DMS153 treated with DMSO at 0.1 percent for 48 hours (cell line): ENCODE measurements at regions not wholly inside any gene's neighbourhood (a gene's known extent, or its start where the extent isn't known, plus 50 kb on each side); places are given as distances from the start of the nearest gene placed in this dataset.

ENCODE experiments used
- DNase-seq: peaks from one replicate; lab custom pipeline; 2025; ENCODE audit not compliant: unreplicated experiment; lab: John Stamatoyannopoulos, UW

DNA sequence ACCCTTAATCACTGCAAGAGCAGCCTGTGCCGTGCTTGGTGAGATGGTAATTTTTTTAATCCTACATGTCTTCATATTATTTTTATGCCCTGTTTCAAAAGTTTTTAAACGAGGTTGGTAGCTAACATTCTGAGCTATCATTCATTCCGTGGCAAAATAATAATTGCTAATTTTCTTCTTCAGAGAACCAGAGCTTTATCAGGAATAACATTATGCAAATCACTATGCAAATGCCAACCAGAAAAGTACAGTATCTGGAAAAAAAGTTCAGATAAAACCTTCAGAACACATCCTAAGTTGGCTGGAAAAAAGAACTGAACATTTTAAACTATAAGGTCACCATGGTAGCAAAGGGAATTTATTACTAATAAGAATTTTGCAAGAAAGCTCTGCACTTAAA is 165.1 kb upstream of the NABP1 start:
- no peak for DNase-seq

DNA sequence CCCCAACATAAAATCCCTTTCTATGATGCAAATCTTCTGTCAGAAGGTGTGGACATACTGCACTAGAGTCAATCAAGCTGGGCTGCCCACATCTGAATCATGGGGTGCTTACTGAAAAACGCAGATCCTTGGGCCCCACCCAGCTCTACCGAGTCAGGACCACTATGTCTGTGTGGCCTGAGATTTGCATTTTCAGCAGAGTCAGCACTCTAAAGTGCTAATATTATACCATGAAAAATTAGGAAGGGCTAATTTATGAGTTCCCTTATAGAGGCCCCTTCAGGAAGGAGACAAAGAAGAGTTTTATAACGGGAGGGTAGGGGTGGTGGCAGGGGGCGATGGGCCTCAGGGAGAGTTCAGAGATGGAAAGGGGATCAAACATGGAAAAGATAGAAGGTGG is 163.3 kb upstream of the NABP1 start:
- no peak for DNase-seq

DNA sequence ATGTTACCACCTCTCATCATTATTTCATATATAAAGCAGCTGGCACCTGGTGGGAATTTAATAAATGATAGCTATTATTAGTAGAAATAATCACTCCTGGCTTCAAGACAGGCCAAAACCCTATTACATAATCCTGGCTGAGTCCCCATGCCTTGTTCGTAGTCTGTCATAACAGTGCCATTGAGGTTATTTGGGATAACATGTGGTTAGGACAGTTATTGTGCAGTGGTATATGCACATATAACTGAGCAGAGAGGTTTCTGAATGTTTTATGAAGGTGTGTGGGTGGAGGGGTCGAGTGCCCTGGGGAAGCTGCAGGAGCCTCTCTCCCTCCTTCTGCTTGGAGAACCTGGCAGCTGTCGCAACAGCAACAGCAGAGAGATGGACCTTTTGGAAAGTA is 162.4 kb upstream of the NABP1 start:
- DNase-seq, result no peak

DNA sequence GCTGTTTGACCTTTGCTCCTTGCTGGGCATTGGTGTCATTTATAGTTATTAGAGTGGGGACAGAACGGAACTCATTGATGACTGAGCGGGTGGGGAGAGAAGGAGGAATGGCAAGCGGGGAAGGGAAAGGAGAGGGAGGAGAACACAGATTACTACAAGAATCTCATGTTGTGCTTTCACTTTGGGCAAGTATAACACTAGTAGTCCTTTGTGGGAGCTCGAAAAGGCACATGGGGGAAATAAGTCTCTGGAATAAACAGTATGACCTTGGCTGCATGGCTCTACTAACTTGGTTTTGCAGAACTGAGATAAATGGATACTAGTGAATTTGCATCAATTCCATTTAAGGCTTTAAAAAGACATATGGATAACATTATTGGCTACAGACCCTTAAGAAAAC is 161.7 kb upstream of the NABP1 start:
- no peak for DNase-seq

DNA sequence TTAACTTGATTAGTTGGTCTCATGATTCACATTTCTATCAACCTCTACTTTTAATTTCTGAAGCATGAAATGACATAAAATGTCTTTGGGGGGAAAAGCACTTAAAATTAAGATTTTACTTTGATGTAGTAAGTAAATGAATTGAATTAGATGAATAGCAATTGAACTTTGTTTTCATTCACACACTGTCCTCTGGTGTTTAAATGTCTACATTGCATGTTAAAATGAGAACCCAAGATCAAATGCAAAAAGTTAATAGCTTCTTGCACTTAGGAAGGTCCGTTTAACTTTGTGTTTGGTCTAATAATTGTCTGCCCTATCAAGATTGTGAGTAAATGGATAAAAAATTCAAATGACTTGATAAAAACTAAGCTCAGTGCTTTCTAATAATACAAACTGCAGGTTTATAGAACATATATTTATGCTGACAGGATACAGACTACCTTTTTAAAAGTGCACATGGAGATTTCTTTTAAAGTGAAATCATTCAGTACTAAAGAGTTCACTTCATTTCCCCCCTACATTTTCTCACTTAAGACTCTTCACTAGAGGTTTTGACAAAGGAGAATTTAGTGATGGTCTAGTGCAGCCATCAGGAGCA is 156.2 kb upstream of the NABP1 start:
- peak; percentile 19 for DNase-seq

DNA sequence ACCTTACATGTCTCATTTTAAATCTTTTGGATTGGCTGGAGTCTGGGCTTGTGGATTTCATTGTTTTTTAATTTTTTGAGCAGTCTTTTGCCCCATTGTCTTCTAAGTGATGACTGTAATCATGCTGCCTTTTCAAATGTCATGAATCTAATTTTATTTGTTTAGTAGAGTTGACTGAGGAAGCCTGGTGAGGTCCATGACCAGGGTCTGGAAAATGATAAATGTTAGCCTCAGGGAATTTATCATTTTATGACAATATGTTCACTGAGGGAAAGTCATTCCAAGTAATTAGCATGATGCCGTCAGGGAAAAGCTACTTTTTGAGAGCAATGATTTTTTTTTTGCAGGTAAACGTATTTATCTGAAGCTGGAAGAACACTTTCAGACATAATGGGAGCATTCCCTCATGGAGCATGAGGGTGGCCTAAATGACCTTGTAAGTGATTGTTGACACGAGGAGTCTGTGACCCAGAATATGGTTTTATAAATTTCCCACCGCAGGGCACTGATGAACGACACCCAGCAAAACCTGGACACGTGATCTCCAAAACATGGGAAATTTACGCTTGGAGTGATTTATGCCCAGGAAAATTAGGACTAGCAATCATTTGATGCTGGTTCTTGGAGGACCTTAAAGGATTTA is 155.3 kb upstream of the NABP1 start:
- DNase-seq, result no peak

DNA sequence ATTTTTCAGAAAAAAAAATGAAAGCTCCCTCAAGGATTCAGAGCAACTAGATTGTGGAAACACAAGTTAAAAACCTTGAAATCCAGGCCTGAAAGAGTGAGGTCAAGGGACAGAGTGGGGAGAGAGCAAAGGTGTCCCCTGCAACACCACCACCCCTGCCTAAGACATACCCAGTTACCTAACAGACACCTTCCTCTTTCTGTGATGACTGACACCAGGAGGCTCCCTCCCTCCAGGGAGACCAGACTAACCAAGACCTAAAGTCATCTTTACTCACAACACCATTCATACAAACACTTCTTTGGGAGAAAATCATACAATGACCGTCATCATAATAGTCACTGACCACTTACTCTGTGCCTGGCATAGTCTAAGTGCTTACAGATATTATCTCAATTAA is 151.8 kb upstream of the NABP1 start:
- no peak for DNase-seq

DNA sequence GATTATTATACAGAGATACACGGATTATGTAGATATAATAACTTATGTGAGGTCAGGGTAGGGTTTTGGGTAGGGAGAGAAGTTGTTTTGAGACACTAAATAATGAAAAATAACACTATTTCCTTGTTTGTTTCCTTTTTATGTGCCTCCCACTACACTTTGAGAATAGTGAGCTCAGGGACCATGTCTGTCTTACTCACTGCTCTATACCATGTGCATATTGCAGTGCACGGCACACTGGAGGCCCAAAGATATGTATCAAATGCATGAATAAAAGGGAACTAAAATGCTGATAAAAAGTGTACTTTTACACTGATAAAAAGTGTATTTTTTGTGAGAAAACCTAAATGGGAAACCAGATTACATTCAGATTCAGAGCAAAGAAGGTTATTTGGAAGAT is 151.4 kb upstream of the NABP1 start:
- no peak for DNase-seq

DNA sequence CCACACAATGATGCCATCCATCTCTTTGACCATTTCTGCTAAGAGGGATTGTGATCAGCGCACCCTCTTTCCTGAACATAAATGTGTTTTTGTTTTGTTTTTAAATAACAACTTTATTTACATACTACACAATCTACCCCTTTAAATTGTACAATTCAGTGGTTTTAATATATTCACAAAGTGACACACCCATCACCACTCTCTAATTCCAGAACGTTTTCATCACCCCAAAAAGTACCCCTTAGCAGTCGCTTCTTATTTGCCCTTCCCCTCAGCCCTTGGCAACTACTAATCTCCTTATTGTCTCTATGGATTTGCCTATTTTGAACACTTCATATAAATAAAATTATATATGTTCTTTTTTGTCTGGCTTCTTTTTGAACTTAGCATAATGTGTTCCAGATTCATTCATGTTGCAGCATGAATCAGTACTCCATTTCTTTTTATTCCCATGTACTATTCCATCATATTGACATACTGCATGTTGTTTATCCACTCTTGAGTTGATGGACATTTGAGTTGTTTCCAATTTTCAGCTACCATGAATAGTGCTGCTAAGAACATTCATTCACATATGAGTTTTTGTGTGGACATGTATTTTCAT is 150.9 kb upstream of the NABP1 start:
- no peak for DNase-seq

DNA sequence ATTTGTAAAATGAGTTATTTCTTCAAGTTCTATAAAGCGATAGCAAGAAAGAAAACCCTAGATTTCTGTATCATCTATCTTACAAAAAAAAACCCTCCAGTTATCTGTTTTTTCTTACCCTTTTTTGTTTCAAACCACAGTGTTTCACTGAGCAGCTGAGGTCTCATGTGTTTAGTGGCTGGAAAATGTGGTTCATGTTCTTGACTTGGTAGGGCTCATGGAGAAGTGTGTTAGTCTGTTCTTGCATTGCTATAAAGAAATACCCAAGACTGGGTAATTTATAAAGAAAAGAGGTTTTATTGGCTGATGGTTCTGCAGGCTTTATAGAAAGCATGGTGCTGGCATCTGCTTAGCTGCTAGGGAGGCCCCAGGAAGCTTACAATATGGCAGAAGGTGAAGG is 147.3 kb upstream of the NABP1 start:
- no peak for DNase-seq

DNA sequence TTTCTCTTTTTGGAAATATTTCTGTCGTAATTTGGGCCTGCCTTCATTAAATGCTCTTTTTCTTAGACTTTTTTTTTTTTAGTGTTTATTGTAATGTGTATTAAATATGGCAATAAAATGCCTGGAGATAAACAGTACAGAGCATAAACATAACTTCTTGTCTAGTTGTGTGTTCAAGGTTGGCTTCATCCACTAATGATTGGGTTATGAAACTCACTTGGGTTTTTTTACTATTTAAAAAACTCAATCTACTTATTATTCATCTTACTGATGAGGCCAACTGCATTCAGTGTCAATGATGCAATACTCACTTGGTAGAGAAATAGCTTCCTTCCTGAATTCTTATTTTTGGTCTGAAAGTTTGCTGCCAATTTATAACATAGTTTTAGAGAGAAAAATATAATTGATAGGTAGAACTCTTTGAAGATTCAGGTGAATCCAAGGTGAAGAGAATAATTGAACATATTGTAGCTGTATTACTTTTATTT is 144.2 kb upstream of the NABP1 start:
- no peak for DNase-seq

DNA sequence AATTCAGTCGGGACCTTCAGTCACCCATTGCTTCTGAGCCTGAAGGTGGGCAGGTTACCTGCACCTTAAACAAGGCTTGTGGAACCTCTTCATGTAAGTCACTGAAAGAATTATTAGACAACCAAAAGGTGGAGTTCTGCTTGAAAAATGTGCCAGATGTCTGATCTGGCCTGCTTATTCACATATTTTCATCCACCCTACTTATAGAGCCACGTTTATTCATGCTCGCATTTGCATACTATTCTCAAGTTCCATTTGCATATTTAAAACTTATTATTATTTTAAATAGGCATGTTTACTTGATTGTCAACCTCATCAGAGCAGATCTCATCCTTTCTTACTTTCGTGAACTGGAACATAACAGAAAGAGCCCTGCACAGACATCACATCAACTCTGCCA is 140.0 kb upstream of the NABP1 start:
- DNase-seq, result no peak

DNA sequence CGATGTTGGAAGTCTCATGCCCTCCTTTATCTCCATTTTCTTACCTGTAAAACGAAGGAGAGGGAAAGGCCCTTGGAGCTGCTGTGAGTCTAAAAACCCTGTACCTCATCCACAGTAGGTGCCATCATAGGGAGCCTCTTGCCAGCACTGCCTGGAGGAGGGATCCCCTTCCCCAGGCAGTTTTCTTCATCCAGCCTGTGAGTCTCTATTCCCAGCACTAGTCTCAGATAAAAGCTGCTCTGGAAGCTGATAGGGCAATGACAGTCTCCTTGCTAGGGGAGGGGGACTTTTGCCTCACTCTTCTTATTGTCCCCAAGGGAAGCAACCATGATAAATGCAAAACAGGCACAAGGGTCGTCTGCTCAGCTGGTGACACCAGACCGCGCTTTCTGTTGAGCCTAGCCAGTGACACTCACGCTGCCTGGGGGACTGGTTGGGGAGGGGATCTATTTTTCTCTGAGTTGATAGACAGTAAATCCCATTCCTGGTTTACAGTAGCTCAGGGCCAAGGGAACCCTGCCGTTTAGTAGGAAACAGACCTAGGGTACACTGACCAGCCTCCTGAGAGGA is 139.5 kb upstream of the NABP1 start:
- no peak for DNase-seq

DNA sequence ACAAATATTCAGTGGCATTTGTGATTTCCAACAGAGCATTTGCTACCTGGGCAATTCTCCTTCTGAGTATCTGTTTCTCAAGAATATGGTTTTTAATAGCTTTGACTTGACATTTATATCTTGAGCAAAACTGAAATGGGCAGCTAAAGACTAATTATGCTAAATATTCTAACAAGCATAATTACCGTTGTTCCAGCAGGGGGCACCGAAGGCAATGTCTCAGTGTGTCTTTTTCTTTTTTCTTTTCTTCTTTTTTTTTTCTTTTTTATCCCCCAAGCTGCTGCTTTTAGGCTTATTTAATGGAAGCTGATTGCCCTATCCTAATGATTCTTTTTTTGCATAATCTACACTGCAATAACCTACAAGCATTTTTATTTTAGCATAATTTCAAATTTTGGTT is 138.9 kb upstream of the NABP1 start:
- DNase-seq, result no peak

DNA sequence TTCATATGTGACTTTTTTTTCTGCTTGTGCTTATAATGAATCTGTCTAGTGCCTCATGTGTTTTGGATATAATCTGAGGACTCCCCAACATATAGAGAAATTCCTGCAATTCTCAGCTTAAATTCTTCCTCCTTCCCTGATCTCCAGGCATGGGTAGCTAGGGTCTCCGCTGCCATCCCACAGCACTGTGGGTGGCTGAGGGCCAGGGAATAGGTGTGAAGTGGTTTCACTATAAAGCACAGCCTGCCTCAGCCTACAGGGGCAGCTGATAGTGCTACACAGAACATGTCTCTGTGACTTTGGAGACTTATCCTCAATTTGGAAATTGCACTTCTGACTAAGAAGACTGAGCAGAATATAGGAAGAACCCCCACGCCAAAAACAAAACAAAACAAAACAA is 137.3 kb upstream of the NABP1 start:
- DNase-seq, result no peak

DNA sequence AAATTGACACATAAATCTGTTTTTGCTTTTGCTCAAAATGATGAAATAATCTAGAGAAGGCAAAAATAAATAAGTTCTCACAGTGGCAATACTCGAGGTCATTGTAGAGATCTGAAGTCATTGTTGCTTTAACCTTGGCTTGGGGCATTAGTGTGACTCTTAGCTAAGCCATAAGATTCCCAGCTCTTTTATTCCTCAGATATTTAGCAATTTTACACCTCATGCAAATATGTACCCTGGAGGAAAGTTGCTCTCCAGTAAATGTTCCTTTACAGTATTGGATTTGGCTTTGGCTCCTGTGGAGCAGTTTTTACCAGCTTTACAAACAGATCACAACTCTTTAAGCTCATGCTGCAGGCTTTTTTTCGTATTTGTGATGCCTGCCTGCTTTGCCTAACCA is 134.2 kb upstream of the NABP1 start:
- no peak for DNase-seq

DNA sequence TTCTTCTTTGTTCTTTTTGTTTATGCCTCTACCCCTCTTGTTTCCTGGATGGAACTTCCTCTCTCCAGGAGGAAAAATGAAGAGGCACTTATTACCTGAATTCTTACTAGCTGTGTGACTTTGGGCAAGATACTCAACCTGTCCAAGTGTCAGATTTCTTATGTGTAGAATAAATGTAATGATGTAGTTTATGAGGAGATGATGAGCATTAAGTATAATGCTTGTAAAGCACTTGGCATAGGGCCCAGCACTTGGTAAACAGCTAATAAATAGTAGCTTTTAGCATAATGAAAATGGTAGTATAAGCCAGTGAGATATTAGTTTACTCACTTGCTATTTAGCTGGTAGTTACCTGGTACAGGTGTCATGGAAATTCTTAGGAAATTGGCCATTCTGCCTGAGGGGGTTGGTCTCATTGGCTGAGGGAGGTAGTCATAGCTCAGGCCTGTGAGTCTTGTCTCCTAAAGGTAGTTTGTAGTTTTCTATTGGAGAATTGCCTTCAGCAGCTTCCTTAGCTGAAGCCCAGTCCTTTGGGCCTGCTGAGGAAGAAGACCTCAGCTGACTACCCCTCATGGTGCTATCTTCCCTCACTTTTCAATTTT is 133.4 kb upstream of the NABP1 start:
- DNase-seq, result peak; percentile 19

DNA sequence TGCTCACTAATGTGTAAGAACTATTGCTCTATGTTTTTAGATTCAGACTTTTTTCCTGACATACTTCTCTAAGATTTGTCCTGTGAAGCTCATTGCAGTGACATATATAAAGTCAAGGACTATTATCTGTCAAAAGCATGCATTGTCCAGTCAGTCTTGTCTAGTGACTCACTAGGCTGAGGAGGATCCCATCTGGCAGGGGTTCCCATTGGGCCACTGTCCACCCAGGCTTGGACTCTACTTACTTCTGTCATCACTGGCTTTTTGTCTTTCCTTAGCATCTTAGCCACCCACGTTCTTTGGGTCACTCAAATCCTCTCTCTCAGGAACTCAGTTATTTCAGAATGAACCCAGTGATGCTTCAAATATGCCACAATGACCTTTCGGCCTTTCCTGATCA is 132.6 kb upstream of the NABP1 start:
- no peak for DNase-seq

DNA sequence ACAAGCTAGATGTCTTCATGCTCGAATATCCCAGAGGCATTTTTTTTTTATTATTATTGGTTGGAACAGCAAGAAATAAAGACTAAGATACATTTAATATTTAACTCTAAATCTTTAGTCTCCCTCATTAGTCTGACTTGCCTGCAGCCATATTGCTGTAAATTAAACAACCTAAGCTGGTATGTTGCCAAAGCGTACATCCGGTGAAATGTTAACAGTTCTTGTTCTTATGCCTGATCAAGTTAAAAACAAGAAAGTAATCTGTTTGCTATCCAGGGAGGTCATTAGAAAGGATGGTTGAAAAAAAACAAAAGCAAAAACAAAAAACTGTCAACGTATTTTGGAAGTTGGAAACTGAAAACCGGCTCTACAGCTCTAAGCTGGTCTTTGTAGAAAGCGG is 125.9 kb upstream of the NABP1 start:
- DNase-seq, result peak; percentile 34

DNA sequence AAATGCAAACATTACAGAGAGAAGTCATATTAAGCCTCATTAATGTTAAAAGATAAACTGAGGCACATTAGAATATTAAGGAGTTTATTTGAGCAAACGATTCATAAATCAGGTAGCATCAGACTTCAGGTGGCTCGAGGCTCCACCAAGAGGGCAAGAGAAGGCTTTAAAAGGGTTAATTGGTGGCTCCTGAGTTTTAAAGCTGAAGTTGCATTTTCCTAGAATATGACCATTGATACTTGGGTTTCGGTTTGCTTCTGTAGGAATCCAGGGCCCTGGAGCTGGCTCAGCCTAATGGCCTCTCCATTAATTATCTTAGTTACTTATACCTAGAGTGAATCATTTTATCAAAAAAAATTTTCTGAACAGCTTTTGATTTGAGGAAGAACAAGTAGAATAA is 123.7 kb upstream of the NABP1 start:
- no peak for DNase-seq

DNA sequence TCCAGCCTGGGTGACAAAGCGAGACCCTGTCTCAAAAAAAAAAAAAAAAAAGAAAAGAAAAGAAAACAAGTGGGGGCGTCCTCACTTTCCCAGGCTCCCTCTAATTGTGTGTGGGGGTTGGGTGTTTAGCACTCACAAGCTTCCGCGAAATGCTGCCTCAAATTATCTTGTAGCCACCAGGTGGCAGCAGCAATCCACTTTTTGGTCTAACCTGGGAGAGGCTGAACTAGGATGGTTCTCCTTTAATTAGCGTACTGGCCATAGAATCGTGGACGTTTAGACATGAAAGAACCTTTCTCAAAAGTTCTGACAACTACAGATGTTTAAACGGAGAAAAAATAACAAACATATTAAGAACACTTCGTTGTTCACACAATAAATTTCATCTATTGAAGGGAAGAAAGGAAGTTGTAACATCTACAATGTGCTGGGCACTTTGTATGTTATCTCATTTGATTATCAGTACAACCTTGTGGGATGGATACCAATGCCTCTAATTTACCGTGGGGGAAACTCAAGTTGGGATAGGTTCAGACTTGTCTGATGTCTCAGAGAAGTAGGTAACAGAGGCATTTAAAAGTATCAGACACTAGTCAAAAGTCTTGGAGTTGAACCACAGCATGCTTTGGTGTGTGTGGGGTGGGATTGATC is 122.7 kb upstream of the NABP1 start:
- DNase-seq, result peak; percentile 87

DNA sequence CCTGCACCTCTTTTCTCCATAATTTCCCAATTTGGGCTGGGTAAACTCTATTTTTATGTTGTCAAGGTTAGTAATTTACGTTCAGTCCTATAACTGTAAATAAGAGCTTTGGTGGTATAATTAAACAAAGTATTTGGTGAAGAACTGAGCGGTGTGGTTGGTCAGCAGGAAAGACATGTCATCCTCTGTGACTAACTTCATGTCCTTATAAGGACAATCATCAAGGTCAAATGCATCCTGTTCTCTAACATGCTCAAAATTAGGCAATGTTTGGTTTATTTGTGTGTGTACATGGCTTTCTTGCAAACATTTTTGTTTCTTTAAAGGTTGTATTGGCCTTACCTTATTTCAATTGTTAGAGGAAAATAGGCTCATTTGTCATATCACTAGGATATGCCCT is 121.5 kb upstream of the NABP1 start:
- DNase-seq, result no peak
